ENCODE measurements at regions not wholly inside any gene's neighbourhood (a gene's known extent, or its start where the extent isn't known, plus 50 kb on each side); places are given as distances from the start of the nearest gene placed in this dataset.

DNA sequence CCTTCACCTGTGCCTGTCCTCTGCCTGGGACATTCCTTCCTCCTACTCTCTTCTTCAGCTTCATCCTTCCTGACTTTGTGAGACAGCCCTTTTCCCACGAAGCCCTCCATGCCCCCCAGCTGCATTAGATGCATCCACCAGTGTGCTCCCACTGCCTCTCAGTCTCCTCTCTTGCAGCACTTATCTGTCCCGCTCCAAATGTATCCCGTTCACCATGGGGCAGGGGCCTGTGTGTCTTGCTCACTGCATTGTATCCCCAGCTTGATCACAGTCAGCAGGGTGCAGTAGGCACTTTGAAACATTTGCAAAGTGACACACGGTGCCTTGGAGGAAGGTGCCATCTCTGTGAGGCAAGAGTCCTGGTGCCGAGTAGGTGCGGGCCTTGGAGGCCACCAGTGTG lies 104.0 kb downstream of the SLC25A47 start:
- Mint-ChIP-seq H3K4me1 (peaks cover 17% of the 10 kb centered on the region), H3K9me3 (no peaks in the 10 kb centered on the region), H3K27ac (peak overlapping the region; percentile 86), H3K36me3 (no peaks in the 10 kb centered on the region), H3K4me3 (no peak overlapping the region), H3K27me3 (ENCODE audit: low read depth) (no peaks in the 10 kb centered on the region)
- CTCF ChIA-PET: interaction anchor here (1.4 to 4.5 kb wide), 5 partner anchors 9 to 219 kb away, joined by 4 to 23 read pairs (median 19); no protein-coding TSS in a partner anchor
- ATAC-seq (no peak), DNase-seq (ENCODE audit: low spot score) (no peak)
- TF ChIP-seq, protein P1, sequence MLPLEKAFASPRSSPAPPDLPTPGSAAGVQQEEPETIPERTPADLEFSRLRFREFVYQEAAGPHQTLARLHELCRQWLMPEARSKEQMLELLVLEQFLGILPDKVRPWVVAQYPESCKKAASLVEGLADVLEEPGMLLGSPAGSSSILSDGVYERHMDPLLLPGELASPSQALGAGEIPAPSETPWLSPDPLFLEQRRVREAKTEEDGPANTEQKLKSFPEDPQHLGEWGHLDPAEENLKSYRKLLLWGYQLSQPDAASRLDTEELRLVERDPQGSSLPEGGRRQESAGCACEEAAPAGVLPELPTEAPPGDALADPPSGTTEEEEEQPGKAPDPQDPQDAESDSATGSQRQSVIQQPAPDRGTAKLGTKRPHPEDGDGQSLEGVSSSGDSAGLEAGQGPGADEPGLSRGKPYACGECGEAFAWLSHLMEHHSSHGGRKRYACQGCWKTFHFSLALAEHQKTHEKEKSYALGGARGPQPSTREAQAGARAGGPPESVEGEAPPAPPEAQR (CRISPR knock-in tag; IDR thresholded peaks at IDR 0.05): no peak
- TF ChIP-seq ZNF232 (CRISPR knock-in tag; IDR thresholded peaks at IDR 0.05): no peak
- TF ChIP-seq ESRRA (CRISPR knock-in tag; IDR thresholded peaks at IDR 0.05; ENCODE audit: borderline replicate concordance): no peak
- TF ChIP-seq, protein P2, sequence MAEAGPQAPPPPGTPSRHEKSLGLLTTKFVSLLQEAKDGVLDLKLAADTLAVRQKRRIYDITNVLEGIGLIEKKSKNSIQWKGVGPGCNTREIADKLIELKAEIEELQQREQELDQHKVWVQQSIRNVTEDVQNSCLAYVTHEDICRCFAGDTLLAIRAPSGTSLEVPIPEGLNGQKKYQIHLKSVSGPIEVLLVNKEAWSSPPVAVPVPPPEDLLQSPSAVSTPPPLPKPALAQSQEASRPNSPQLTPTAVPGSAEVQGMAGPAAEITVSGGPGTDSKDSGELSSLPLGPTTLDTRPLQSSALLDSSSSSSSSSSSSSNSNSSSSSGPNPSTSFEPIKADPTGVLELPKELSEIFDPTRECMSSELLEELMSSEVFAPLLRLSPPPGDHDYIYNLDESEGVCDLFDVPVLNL (CRISPR knock-in tag; IDR thresholded peaks at IDR 0.05; ENCODE audit: borderline replicate concordance, low read depth): no peak
- TF ChIP-seq SMAD3 (CRISPR knock-in tag; IDR thresholded peaks at IDR 0.05; ENCODE audit: borderline replicate concordance): no peak
- TF ChIP-seq IRF2 (CRISPR knock-in tag; IDR thresholded peaks at IDR 0.05; ENCODE audit: borderline replicate concordance, low read depth): no peak
- TF ChIP-seq, protein P3, sequence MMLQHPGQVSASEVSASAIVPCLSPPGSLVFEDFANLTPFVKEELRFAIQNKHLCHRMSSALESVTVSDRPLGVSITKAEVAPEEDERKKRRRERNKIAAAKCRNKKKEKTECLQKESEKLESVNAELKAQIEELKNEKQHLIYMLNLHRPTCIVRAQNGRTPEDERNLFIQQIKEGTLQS (CRISPR knock-in tag; conservative IDR thresholded peaks at IDR 0.05): no peak
- TF ChIP-seq, protein P4, sequence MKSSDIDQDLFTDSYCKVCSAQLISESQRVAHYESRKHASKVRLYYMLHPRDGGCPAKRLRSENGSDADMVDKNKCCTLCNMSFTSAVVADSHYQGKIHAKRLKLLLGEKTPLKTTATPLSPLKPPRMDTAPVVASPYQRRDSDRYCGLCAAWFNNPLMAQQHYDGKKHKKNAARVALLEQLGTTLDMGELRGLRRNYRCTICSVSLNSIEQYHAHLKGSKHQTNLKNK (CRISPR knock-in tag; IDR thresholded peaks at IDR 0.05): no peak
- TF ChIP-seq CREM (CRISPR knock-in tag; IDR thresholded peaks at IDR 0.05): no peak
- no peak for TF ChIP-seq ZNF512 (CRISPR knock-in tag; IDR thresholded peaks at IDR 0.05; ENCODE audit: borderline replicate concordance)
- TF ChIP-seq, protein P5, sequence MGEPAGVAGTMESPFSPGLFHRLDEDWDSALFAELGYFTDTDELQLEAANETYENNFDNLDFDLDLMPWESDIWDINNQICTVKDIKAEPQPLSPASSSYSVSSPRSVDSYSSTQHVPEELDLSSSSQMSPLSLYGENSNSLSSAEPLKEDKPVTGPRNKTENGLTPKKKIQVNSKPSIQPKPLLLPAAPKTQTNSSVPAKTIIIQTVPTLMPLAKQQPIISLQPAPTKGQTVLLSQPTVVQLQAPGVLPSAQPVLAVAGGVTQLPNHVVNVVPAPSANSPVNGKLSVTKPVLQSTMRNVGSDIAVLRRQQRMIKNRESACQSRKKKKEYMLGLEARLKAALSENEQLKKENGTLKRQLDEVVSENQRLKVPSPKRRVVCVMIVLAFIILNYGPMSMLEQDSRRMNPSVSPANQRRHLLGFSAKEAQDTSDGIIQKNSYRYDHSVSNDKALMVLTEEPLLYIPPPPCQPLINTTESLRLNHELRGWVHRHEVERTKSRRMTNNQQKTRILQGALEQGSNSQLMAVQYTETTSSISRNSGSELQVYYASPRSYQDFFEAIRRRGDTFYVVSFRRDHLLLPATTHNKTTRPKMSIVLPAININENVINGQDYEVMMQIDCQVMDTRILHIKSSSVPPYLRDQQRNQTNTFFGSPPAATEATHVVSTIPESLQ (CRISPR knock-in tag; IDR thresholded peaks at IDR 0.05): no peak
- TF ChIP-seq SOX15 (CRISPR knock-in tag; IDR thresholded peaks at IDR 0.05): no peak
- POLR2A ChIA-PET: interaction anchor here (1.2 kb wide), 1 partner anchor 20 kb away, joined by 3 read pairs; no protein-coding TSS in a partner anchor

- DNase-seq (ENCODE audit: low spot score): no peak
- no peaks in the 10 kb centered on the region for H3K9me3 Mint-ChIP-seq
- ChIA-PET POLR2A (no interaction called here), CTCF (interaction anchor here (0.6 to 4.5 kb wide), 2 partner anchors 37 to 44 kb away, joined by 3 to 23 read pairs; no protein-coding TSS in a partner anchor)
- H3K36me3 Mint-ChIP-seq: no peaks in the 10 kb centered on the region
- no peak overlapping the region for H3K27ac Mint-ChIP-seq
- peaks cover 17% of the 10 kb centered on the region for H3K4me1 Mint-ChIP-seq
- H3K4me3 Mint-ChIP-seq: no peak overlapping the region
- no peaks in the 10 kb centered on the region for H3K27me3 Mint-ChIP-seq (ENCODE audit: low read depth)
- no peak for ATAC-seq
- TF ChIP-seq PRDM15 (CRISPR knock-in tag; IDR thresholded peaks at IDR 0.05) (no peak), ZNF263 (CRISPR knock-in tag; IDR thresholded peaks at IDR 0.05; ENCODE audit: low read depth) (no peak), GTF2I (CRISPR knock-in tag; conservative IDR thresholded peaks at IDR 0.05) (no peak), SP1 (CRISPR knock-in tag; conservative IDR thresholded peaks at IDR 0.05) (no peak), OVOL2 (CRISPR knock-in tag; IDR thresholded peaks at IDR 0.05; ENCODE audit: borderline replicate concordance) (no peak), SMAD4 (CRISPR knock-in tag; IDR thresholded peaks at IDR 0.05) (no peak), ZNF416 (CRISPR knock-in tag; IDR thresholded peaks at IDR 0.05) (no peak), CREB1 (CRISPR knock-in tag; IDR thresholded peaks at IDR 0.05) (no peak), JAZF1 (CRISPR knock-in tag; IDR thresholded peaks at IDR 0.05) (no peak)
- TF ChIP-seq, protein P6, sequence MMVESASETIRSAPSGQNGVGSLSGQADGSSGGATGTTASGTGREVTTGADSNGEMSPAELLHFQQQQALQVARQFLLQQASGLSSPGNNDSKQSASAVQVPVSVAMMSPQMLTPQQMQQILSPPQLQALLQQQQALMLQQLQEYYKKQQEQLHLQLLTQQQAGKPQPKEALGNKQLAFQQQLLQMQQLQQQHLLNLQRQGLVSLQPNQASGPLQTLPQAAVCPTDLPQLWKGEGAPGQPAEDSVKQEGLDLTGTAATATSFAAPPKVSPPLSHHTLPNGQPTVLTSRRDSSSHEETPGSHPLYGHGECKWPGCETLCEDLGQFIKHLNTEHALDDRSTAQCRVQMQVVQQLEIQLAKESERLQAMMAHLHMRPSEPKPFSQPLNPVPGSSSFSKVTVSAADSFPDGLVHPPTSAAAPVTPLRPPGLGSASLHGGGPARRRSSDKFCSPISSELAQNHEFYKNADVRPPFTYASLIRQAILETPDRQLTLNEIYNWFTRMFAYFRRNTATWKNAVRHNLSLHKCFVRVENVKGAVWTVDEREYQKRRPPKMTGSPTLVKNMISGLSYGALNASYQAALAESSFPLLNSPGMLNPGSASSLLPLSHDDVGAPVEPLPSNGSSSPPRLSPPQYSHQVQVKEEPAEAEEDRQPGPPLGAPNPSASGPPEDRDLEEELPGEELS (CRISPR knock-in tag; IDR thresholded peaks at IDR 0.05): no peak
- TF ChIP-seq, protein P4 (CRISPR knock-in tag; IDR thresholded peaks at IDR 0.05): no peak
Measured at GRCh38 chr14:100428727-100429126, 105.6 kb downstream of the SLC25A47 start.
